Neutrophil (primary cell): ENCODE measurements at regions not wholly inside any gene's neighbourhood (a gene's known extent, or its start where the extent isn't known, plus 50 kb on each side); places are given as distances from the start of the nearest gene placed in this dataset.

Experiments used
- H3K27ac ChIP-seq: fragments of 200-600 bp; sonication (generic); 2 replicates; pipeline ENCODE4 v1.5.1; 2016; ENCODE audit warnings: mild to moderate bottlenecking, moderate library complexity
- H3K27me3 ChIP-seq: fragments of 200-600 bp; sonication (generic); 2 replicates; pipeline ENCODE4 v1.6.0; 2016; ENCODE audit warnings: mild to moderate bottlenecking
- H3K36me3 ChIP-seq: fragments of 200-600 bp; sonication (generic); 2 replicates; pipeline ENCODE4 v1.5.1; 2017
- H3K4me1 ChIP-seq, 2 experiments: fragments of 200-600 bp in 1 of 2; sonication (generic) in 1 of 2; 1 replicate in 1 of 2; 2 replicates in 1 of 2; pipeline versions ENCODE4 v1.5.1 to v1.6.1; 2013 to 2016; ENCODE audit warnings: low read depth in 1 of 2, low read length in 1 of 2, mild to moderate bottlenecking in 1 of 2, moderate library complexity in 1 of 2; ENCODE audit not compliant: control insufficient read depth in 1 of 2, insufficient read depth in 1 of 2
- H3K4me3 ChIP-seq, 2 experiments: fragments of 200-600 bp in 1 of 2; sonication (generic) in 1 of 2; 1 replicate in 1 of 2; 2 replicates in 1 of 2; pipeline ENCODE4 v1.5.1; 2013 to 2016; ENCODE audit warnings: low read depth in 1 of 2, low read length in 1 of 2, mild to moderate bottlenecking in 1 of 2, moderate library complexity in 1 of 2
- H3K9me3 ChIP-seq: fragments of 200-600 bp; sonication (generic); 2 replicates; pipeline ENCODE4 v1.5.1; 2016
- CTCF ChIP-seq: fragments of 200-600 bp; sonication (generic); IDR thresholded peaks from 2 replicates; pipeline ENCODE4 v1.5.1; 2016; ENCODE audit warnings: antibody characterized with exemption

GRCh38 chr15:79538527-79538926, 106.4 kb downstream of the MINAR1 start:
- Histone ChIP-seq H3K27ac (no peak overlapping the region), H3K36me3 (no peaks in the 10 kb centered on the region)
- TF ChIP-seq CTCF: no peak

DNA sequence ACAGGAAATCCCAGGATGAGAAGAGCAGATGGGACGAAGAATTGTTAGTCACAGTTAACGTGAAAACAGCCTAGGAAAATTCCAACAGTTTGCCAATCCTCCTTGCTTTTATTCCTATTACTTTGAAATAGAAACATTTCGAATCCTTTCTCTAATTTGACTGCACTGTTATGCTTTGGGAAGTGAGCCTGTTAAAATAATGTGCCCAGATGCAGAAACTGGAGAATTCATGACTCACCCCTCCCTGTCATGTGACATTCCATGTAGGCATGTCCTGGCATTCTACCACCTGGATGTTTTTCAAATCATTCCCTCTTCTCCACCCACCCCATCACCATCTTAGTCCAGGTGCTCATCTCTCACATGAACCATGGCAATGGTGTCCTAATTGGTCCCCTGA, 107.3 kb downstream of the MINAR1 start:
- Histone ChIP-seq H3K4me1 (no peaks in the 10 kb centered on the region), H3K27ac (no peak overlapping the region), H3K36me3 (no peaks in the 10 kb centered on the region), H3K9me3 (no peaks in the 10 kb centered on the region), H3K4me3 (no peak overlapping the region), H3K27me3 (peaks cover 14% of the 10 kb centered on the region)
- TF ChIP-seq CTCF: no peak

More at GRCh38 chr15:79538527-79538926, 106.4 kb downstream of the MINAR1 start:
- Histone ChIP-seq H3K27me3 (peaks cover 19% of the 10 kb centered on the region), H3K4me3 (no peak overlapping the region), H3K9me3 (no peaks in the 10 kb centered on the region), H3K4me1 (no peaks in the 10 kb centered on the region)

DNA sequence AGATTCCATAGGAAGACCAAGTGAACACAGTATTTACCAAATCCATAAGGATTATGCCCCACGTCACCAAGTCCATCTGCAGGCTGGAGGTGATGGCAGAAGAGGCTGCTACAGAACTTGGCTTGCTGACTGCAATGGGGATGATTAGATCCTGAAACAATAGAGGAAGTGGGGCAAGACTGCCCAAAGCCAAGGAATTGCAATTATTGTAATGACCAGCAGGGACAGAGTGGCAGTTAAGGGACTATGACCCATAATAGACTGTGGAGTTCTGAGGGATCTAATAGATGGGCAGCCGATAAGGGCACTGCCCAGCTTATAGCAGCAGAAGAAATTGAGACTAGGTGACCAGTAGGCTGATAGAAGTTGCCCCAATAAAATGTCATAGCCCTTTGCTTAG, 108.4 kb downstream of the MINAR1 start:
- no peak overlapping the region for H3K4me3 ChIP-seq
- TF ChIP-seq CTCF: no peak

DNA sequence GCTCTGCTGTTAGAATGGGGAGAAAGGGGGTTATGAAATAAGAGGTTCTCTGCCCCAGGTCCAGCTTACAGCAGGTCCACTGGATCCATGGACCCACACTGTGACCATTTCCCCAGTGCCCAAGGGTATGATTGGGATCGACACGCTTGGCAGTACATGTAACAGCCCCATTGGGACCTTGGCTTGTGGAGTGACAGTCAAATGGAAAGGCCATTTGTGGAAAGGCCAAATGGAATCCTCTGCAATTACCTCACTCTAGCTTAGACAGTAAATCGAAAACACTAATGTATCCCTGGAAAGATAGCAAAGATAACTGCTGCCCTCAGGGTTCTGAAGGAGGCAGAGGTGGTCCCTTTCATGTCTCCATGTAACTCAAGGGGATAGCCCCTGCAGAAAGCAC, 109.1 kb downstream of the MINAR1 start:
- H3K27ac ChIP-seq: no peak overlapping the region
- H3K4me3 ChIP-seq: no peak overlapping the region
- no peaks in the 10 kb centered on the region for H3K9me3 ChIP-seq
- TF ChIP-seq CTCF: no peak
- H3K27me3 ChIP-seq: no peaks in the 10 kb centered on the region
- H3K4me1 ChIP-seq: no peaks in the 10 kb centered on the region
- no peaks in the 10 kb centered on the region for H3K36me3 ChIP-seq

More for the DNA sequence above, 108.4 kb downstream of the MINAR1 start:
- no peaks in the 10 kb centered on the region for H3K4me1 ChIP-seq
- H3K27ac ChIP-seq: no peak overlapping the region
- no peaks in the 10 kb centered on the region for H3K36me3 ChIP-seq
- H3K9me3 ChIP-seq: no peaks in the 10 kb centered on the region
- H3K27me3 ChIP-seq: peaks cover 3% of the 10 kb centered on the region

DNA sequence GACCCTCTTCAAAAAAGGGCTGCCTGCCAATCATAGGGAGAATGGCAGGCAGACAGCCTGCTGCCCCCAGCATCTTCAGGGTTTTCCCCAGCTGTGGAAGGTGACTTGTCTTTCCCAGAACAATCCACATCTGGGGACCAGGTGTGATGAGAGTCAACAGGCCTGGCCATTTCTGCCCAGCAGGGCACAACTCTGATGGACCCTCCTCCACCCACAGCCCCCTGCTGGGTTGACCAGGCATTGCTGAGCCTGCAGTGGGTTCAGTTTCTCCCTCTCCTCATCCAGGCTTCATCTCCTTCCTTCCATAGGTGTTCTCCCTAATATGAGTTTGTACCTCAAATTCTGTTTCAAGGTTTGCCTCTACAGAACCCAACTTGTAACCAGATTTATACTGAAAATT, 111.0 kb downstream of the MINAR1 start:
- Histone ChIP-seq H3K36me3 (no peaks in the 10 kb centered on the region), H3K27me3 (no peaks in the 10 kb centered on the region), H3K4me1 (no peaks in the 10 kb centered on the region), H3K9me3 (no peaks in the 10 kb centered on the region), H3K27ac (no peak overlapping the region), H3K4me3 (no peak overlapping the region)
- TF ChIP-seq CTCF: no peak

- H3K27me3 ChIP-seq: peaks cover 33% of the 10 kb centered on the region
- H3K4me3 ChIP-seq: no peak overlapping the region
- H3K4me1 ChIP-seq: no peaks in the 10 kb centered on the region
- H3K9me3 ChIP-seq: no peaks in the 10 kb centered on the region
- no peak overlapping the region for H3K27ac ChIP-seq
- no peaks in the 10 kb centered on the region for H3K36me3 ChIP-seq
- no peak for TF ChIP-seq CTCF
Observed at GRCh38 chr15:79549196-79549595, 117.1 kb downstream of the MINAR1 start.
